ENCODE measurements at regions not wholly inside any gene's neighbourhood (a gene's known extent, or its start where the extent isn't known, plus 50 kb on each side); places are given as distances from the start of the nearest gene placed in this dataset.
A peak's percentile ranks its signal among the peaks of the same experiment; 100 is the strongest.

DNA sequence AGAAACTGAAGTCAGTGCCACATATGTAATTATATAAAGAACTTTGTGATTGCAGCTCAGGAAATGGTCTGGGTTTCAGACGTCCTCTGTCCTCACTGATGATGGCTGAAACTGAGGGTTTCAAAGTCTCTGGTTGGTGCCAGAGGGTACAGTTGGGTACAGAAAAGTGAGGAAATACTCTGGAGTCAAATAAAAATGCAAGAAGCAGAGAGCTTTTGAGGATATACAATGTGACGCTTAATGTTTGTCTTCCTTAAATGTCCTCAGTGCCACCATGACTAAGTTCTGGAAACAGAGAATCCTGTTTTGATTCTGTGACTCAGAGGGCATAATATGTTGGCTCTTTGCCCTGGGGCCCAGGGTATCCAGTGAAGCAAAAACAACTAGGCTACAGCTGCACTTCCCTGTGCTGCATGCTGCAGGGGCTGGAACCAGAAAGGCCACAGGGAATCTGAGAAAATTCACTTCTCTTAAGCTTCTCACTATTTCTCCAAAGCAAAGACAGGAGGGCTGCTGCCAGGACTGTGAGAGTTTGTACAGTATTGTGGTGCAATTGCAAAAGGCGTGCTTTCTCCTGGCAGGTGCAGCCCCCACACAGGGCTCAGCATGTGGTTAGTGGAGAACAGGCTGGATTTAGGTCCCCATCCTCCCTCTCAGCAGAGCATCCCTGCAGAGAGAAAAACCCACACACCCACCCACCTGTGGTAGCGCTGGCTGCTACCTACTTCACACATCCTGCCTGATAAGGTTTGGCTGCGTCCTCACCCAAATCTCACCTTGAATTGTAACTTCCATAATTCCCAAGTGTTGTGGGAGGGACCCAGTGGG is 169.5 kb upstream of the SVIL start:
- no peak overlapping the region for H4K8ac ChIP-seq (ENCODE audit: low read depth, low read length)
- H3K14ac ChIP-seq (ENCODE audit: low read length), result peak overlapping the region; percentile 3
- H3K4me1 ChIP-seq (ENCODE audit: control insufficient read depth in 2 of 2, insufficient read depth in 1 of 2, low read depth in 1 of 2, low read length in 2 of 2), result no peaks in the 10 kb centered on the region
- no peak overlapping the region for H3K4me2 ChIP-seq (ENCODE audit: insufficient read depth, low read length, poor library complexity, severe bottlenecking)
- no peak overlapping the region for H2AK5ac ChIP-seq (ENCODE audit: low read depth, low read length)
- no peak overlapping the region for H4K91ac ChIP-seq (ENCODE audit: low read depth, low read length, poor library complexity)
- no peak overlapping the region for H3K27ac ChIP-seq (replicated peaks; ENCODE audit: low read length)
- no peak overlapping the region for H2AFZ ChIP-seq (ENCODE audit: low read length)
- H3K23ac ChIP-seq (ENCODE audit: low read depth, low read length, poor library complexity), result no peak overlapping the region
- no peaks in the 10 kb centered on the region for H3K9me3 ChIP-seq (replicated peaks in 1 of 2; ENCODE audit: control insufficient read depth in 2 of 2, insufficient read depth in 1 of 2, low read depth in 1 of 2, low read length in 2 of 2)
- no peak overlapping the region for H3K4ac ChIP-seq (ENCODE audit: low read length)
- H2BK120ac ChIP-seq (ENCODE audit: low read depth, low read length), result no peak overlapping the region
- DNase-seq (ENCODE audit: low spot score), result no peak
- H3K18ac ChIP-seq (ENCODE audit: low read length), result no peak overlapping the region
- no peak overlapping the region for H3K9ac ChIP-seq (ENCODE audit: low read depth, low read length, poor library complexity)
- H3K4me3 ChIP-seq (ENCODE audit: low read length in 2 of 2), result no peak overlapping the region
- no peaks in the 10 kb centered on the region for H3K79me1 ChIP-seq (ENCODE audit: low read depth, low read length)
- H3K36me3 ChIP-seq (replicated peaks in 1 of 2; ENCODE audit: control insufficient read depth in 2 of 2, insufficient read depth in 2 of 2, low read length in 2 of 2), result no peaks in the 10 kb centered on the region
- no peak overlapping the region for H2BK5ac ChIP-seq (ENCODE audit: low read length)
- H2BK12ac ChIP-seq (ENCODE audit: low read length), result no peak overlapping the region
- no CpG with 5 or more reads among the region's 5 CpGs for WGBS, 2 donors (ENCODE audit: extremely low coverage in 2 of 2, insufficient read length in 2 of 2, insufficient replicate concordance in 1 of 2)
- no peaks in the 10 kb centered on the region for H3K27me3 ChIP-seq (ENCODE audit: control insufficient read depth in 3 of 3, insufficient read depth in 3 of 3, low read depth in 1 of 3, low read length in 3 of 3)
- no peak overlapping the region for H2BK15ac ChIP-seq (ENCODE audit: low read length)

DNA sequence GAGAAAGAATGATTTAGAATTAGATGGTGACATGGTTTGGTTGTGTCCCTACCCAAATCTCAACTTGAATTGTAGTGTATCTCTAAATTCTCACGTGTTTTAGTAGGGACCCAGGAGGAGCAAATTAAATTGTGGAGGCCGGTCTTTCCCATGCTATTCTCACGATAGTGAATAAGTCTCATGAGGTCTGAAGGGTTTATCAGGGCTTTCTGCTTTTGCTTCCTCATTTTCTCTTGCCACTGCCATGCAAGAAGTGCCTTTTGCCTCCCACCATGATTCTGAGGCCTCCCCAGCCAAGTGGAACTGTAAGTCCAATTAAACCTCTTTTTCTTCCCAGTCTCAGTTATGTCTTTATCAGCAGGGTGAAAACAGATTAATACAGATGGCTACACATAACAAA is 167.4 kb upstream of the SVIL start:
- Histone ChIP-seq H4K91ac (ENCODE audit: low read depth, low read length, poor library complexity) (no peak overlapping the region), H3K18ac (ENCODE audit: low read length) (no peak overlapping the region), H3K27me3 (ENCODE audit: control insufficient read depth in 3 of 3, insufficient read depth in 3 of 3, low read depth in 1 of 3, low read length in 3 of 3) (no peaks in the 10 kb centered on the region), H2BK15ac (ENCODE audit: low read length) (no peak overlapping the region), H3K9ac (ENCODE audit: low read depth, low read length, poor library complexity) (no peak overlapping the region), H2BK120ac (ENCODE audit: low read depth, low read length) (no peak overlapping the region), H2AFZ (ENCODE audit: low read length) (no peak overlapping the region), H3K23ac (ENCODE audit: low read depth, low read length, poor library complexity) (no peak overlapping the region), H4K8ac (ENCODE audit: low read depth, low read length) (no peak overlapping the region), H3K4ac (ENCODE audit: low read length) (no peak overlapping the region), H2BK5ac (ENCODE audit: low read length) (no peak overlapping the region), H3K36me3 (replicated peaks in 1 of 2; ENCODE audit: control insufficient read depth in 2 of 2, insufficient read depth in 2 of 2, low read length in 2 of 2) (no peaks in the 10 kb centered on the region), H3K9me3 (replicated peaks in 1 of 2; ENCODE audit: control insufficient read depth in 2 of 2, insufficient read depth in 1 of 2, low read depth in 1 of 2, low read length in 2 of 2) (no peaks in the 10 kb centered on the region), H3K4me1 (ENCODE audit: control insufficient read depth in 2 of 2, insufficient read depth in 1 of 2, low read depth in 1 of 2, low read length in 2 of 2) (no peaks in the 10 kb centered on the region), H3K14ac (ENCODE audit: low read length) (no peak overlapping the region), H2AK5ac (ENCODE audit: low read depth, low read length) (no peak overlapping the region), H3K4me2 (ENCODE audit: insufficient read depth, low read length, poor library complexity, severe bottlenecking) (no peak overlapping the region), H3K27ac (replicated peaks; ENCODE audit: low read length) (no peak overlapping the region), H3K79me1 (ENCODE audit: low read depth, low read length) (no peaks in the 10 kb centered on the region), H2BK12ac (ENCODE audit: low read length) (no peak overlapping the region), H3K4me3 (ENCODE audit: low read length in 2 of 2) (no peak overlapping the region)
- no CpG with 5 or more reads among the region's 3 CpGs for WGBS, 2 donors (ENCODE audit: extremely low coverage in 2 of 2, insufficient read length in 2 of 2, insufficient replicate concordance in 1 of 2)
- DNase-seq (ENCODE audit: low spot score), result no peak

- Histone ChIP-seq H4K8ac (ENCODE audit: low read depth, low read length) (no peak overlapping the region), H2AFZ (ENCODE audit: low read length) (no peak overlapping the region), H3K4me1 (ENCODE audit: control insufficient read depth in 2 of 2, insufficient read depth in 1 of 2, low read depth in 1 of 2, low read length in 2 of 2) (no peaks in the 10 kb centered on the region), H3K9me3 (replicated peaks in 1 of 2; ENCODE audit: control insufficient read depth in 2 of 2, insufficient read depth in 1 of 2, low read depth in 1 of 2, low read length in 2 of 2) (no peaks in the 10 kb centered on the region), H2AK5ac (ENCODE audit: low read depth, low read length) (no peak overlapping the region), H3K4me3 (ENCODE audit: low read length in 2 of 2) (no peak overlapping the region), H3K4ac (ENCODE audit: low read length) (no peak overlapping the region), H2BK12ac (ENCODE audit: low read length) (no peak overlapping the region), H3K27me3 (ENCODE audit: control insufficient read depth in 3 of 3, insufficient read depth in 3 of 3, low read depth in 1 of 3, low read length in 3 of 3) (no peaks in the 10 kb centered on the region), H2BK15ac (ENCODE audit: low read length) (no peak overlapping the region), H3K18ac (ENCODE audit: low read length) (no peak overlapping the region), H3K14ac (ENCODE audit: low read length) (no peak overlapping the region), H4K91ac (ENCODE audit: low read depth, low read length, poor library complexity) (no peak overlapping the region), H2BK5ac (ENCODE audit: low read length) (no peak overlapping the region), H3K79me1 (ENCODE audit: low read depth, low read length) (no peaks in the 10 kb centered on the region), H3K36me3 (replicated peaks in 1 of 2; ENCODE audit: control insufficient read depth in 2 of 2, insufficient read depth in 2 of 2, low read length in 2 of 2) (no peaks in the 10 kb centered on the region), H3K9ac (ENCODE audit: low read depth, low read length, poor library complexity) (no peak overlapping the region), H3K27ac (replicated peaks; ENCODE audit: low read length) (no peak overlapping the region), H3K4me2 (ENCODE audit: insufficient read depth, low read length, poor library complexity, severe bottlenecking) (no peak overlapping the region), H2BK120ac (ENCODE audit: low read depth, low read length) (no peak overlapping the region), H3K23ac (ENCODE audit: low read depth, low read length, poor library complexity) (no peak overlapping the region)
- DNase-seq (ENCODE audit: low spot score), result no peak
- no CpG with 5 or more reads among the region's 6 CpGs for WGBS, 2 donors (ENCODE audit: extremely low coverage in 2 of 2, insufficient read length in 2 of 2, insufficient replicate concordance in 1 of 2)
These were observed 164.3 kb upstream of the SVIL start for GRCh38 chr10:29798921-29799690.

DNA sequence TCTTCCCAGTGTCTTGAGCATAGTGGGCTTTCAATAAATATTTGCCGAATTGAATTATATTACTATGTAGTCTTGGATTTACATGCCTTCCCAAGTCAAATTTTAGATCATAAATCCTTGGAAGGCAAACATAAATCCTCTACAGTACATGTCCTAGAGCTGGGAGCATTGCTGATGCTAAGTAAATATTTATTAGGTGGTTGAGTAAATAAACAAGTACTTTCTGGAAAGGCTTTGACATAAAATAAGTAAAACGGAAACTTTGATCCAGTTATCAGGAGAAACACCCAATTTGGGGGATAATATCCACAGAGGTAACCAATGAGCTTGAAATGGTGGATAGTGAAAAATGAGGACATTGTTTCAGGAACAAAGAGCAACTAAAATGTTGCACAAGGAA is 162.8 kb upstream of the SVIL start:
- Histone ChIP-seq H2AK5ac (ENCODE audit: low read depth, low read length) (no peak overlapping the region), H3K27ac (replicated peaks; ENCODE audit: low read length) (no peak overlapping the region), H3K36me3 (replicated peaks in 1 of 2; ENCODE audit: control insufficient read depth in 2 of 2, insufficient read depth in 2 of 2, low read length in 2 of 2) (no peaks in the 10 kb centered on the region), H2BK12ac (ENCODE audit: low read length) (no peak overlapping the region), H3K27me3 (ENCODE audit: control insufficient read depth in 3 of 3, insufficient read depth in 3 of 3, low read depth in 1 of 3, low read length in 3 of 3) (no peaks in the 10 kb centered on the region), H4K8ac (ENCODE audit: low read depth, low read length) (no peak overlapping the region), H4K91ac (ENCODE audit: low read depth, low read length, poor library complexity) (no peak overlapping the region), H3K9ac (ENCODE audit: low read depth, low read length, poor library complexity) (no peak overlapping the region), H2BK5ac (ENCODE audit: low read length) (no peak overlapping the region), H3K4me3 (ENCODE audit: low read length in 2 of 2) (no peak overlapping the region), H2BK120ac (ENCODE audit: low read depth, low read length) (no peak overlapping the region), H3K4ac (ENCODE audit: low read length) (no peak overlapping the region), H2AFZ (ENCODE audit: low read length) (no peak overlapping the region), H3K14ac (ENCODE audit: low read length) (no peak overlapping the region), H3K23ac (ENCODE audit: low read depth, low read length, poor library complexity) (no peak overlapping the region), H3K79me1 (ENCODE audit: low read depth, low read length) (no peaks in the 10 kb centered on the region), H3K4me1 (ENCODE audit: control insufficient read depth in 2 of 2, insufficient read depth in 1 of 2, low read depth in 1 of 2, low read length in 2 of 2) (no peaks in the 10 kb centered on the region), H3K4me2 (ENCODE audit: insufficient read depth, low read length, poor library complexity, severe bottlenecking) (no peak overlapping the region), H3K9me3 (replicated peaks in 1 of 2; ENCODE audit: control insufficient read depth in 2 of 2, insufficient read depth in 1 of 2, low read depth in 1 of 2, low read length in 2 of 2) (no peaks in the 10 kb centered on the region), H3K18ac (ENCODE audit: low read length) (no peak overlapping the region), H2BK15ac (ENCODE audit: low read length) (no peak overlapping the region)
- DNase-seq (ENCODE audit: low spot score), result no peak
- no CpG with 5 or more reads among the region's 2 CpGs for WGBS, 2 donors (ENCODE audit: extremely low coverage in 2 of 2, insufficient read length in 2 of 2, insufficient replicate concordance in 1 of 2)

All from neuronal stem cell (in vitro differentiated cells).